ENCODE measurements at regions not wholly inside any gene's neighbourhood (a gene's known extent, or its start where the extent isn't known, plus 50 kb on each side); places are given as distances from the start of the nearest gene placed in this dataset.

- H3K4me3 ChIP-seq (ENCODE audit: low read length) = no peak overlapping the region
- peak; percentile 82 for DNase-seq (ENCODE audit: low read depth)
- TF ChIP-seq CTCF (IDR thresholded peaks at IDR 0.05; ENCODE audit: insufficient read depth, low read depth, low read length, missing control alignments) = peak; percentile 40
These were observed 59.5 kb upstream of the KDR start for GRCh38 chr4:55184600-55185523.

DNA sequence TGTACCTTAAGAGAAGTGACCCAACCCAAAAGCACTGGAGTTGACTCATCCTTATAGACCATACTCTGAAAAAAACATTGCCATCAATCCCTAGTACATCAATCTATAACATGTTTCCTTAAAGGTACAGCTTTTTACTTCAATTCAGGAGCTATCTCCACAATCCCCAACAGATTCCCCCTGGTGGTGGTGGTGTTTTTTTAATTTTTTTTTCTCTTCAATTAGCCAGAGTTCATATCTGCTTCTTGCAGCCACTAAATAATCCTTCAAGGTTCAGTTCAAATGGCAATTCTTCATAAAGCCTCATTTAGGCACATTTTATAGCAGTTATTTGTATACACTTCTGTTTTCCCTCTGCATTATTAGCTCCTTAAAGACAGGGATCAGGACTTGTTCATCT lies 60.7 kb upstream of the KDR start:
- no peak for TF ChIP-seq CTCF (IDR thresholded peaks at IDR 0.05; ENCODE audit: insufficient read depth, low read depth, low read length, missing control alignments)
- no peak for DNase-seq (ENCODE audit: low read depth)

GRCh38 chr4:55186700-55187099 lies 61.3 kb upstream of the KDR start:
- no peak for DNase-seq (ENCODE audit: low read depth)
- no peak for TF ChIP-seq CTCF (IDR thresholded peaks at IDR 0.05; ENCODE audit: insufficient read depth, low read depth, low read length, missing control alignments)
- no peak overlapping the region for H3K4me3 ChIP-seq (ENCODE audit: low read length)

More for the DNA sequence above, 60.7 kb upstream of the KDR start:
- no peak overlapping the region for H3K4me3 ChIP-seq (ENCODE audit: low read length)

DNA sequence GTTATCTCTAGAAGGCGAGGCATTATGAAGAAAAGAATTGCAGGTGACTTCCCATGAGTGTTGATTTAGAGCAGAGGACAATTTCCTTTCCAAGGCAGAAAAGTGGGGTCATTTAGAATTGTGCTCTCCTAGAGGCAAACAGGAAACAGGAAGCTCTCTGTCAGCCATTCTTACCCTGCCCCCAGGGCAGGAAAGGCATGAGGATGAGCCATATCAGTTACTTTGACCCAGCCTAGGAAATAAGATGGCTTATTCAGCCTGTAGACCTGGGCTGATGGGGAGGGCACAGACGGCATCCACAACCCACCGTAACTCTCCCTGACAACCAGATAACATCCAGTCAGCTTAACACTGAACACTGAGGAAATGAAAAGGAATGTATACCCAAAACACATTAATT lies 88.8 kb upstream of the KDR start:
- peak; percentile 49 for DNase-seq (ENCODE audit: low read depth)
- no peak overlapping the region for H3K4me3 ChIP-seq (ENCODE audit: low read length)
- TF ChIP-seq CTCF (IDR thresholded peaks at IDR 0.05; ENCODE audit: insufficient read depth, low read depth, low read length, missing control alignments) = no peak

DNA sequence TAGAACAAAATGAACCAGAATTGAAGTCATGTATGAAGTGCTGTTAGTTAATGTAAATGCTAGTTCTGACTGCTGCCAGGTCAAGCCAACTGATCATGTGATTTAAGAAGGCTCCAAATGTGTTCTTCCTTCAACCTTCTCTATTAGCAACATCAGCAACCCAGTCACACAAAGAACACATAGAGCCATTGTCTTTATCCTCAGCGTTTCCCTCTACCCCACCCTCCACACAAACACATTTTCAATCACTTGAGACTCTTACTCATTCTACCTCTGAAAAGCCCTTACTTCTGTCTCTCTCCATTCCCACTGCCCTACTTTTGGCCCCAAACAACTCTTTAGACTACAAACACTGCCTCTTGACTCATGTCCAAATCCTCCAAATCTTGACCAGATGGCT lies 89.7 kb upstream of the KDR start:
- H3K4me3 ChIP-seq (ENCODE audit: low read length) = no peak overlapping the region
- no peak for DNase-seq (ENCODE audit: low read depth)
- no peak for TF ChIP-seq CTCF (IDR thresholded peaks at IDR 0.05; ENCODE audit: insufficient read depth, low read depth, low read length, missing control alignments)

DNA sequence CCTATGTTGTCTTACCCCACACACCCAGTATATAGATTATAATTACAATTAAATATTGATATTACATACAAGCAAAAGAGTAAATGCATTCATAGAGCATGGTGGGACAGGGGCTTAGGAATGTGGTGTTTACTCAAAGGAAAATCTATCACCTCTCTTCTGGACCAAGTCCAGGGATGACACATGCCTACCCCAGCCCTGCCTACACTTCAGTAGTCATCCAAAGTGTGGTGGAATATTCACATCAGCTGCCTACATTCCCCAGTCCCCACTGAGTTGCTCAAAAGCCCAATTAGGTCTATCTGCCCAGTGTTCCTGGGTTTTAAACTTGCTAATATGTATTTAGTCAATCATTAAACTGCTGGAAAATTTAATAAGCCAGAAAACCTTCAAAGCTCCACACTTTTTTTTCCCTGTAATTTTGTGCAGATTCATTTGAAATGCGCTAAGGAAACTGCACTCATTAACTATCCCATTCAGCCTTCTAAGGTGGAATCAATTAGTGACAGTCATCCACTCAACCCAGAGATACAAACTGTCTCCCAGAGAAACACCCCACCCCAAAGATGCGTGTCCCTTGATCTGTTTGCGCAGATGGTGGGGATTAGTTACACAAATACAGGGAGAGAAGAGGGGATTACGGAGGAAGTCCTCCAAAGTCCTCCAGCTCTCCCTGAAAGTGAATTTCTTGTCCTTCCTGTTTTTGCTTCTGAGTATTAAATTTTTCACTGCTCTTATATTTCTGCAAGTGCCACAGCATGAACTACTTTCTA lies 91.7 kb upstream of the KDR start:
- peak; percentile 11 for DNase-seq (ENCODE audit: low read depth)
- no peak for TF ChIP-seq CTCF (IDR thresholded peaks at IDR 0.05; ENCODE audit: insufficient read depth, low read depth, low read length, missing control alignments)

More for the DNA sequence above, 91.7 kb upstream of the KDR start:
- H3K4me3 ChIP-seq (ENCODE audit: low read length) = no peak overlapping the region

Data from epithelial cell of esophagus (primary cell).